Cardiac septum (tissue), 1 donor: ENCODE measurements at regions not wholly inside any gene's neighbourhood (a gene's known extent, or its start where the extent isn't known, plus 50 kb on each side); places are given as distances from the start of the nearest gene placed in this dataset.

Source experiments
- DNase-seq: peaks from one replicate; pipeline ENCODE4 v3.0.0-alpha.2; 2020; ENCODE audit warnings: low spot score
- intact Hi-C: fragments of 100-400 bp; cut with DNase I; formaldehyde crosslinking; loops from one replicate; pipeline ENCODE4 v1.14.0; 2022
- donor health status: DM: no; HTN: no; CAD: no.

DNA sequence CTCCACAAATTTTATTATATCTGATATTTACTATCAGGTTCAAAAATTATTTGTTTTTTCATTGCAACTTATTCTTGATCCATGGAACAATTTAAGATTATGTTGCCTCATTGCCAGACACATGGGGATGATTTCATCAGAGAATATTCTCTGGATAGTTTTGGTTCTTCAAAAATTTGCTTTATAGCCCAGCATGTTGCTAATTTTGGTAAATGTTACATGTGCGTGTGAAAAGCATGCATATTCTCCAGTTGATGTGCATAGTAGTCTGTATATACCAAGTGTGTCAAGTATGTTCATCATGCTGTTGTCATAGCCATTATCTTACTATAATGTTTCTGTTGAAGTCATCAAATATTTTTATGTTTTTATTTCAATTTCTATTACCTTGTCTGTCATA, 122.3 kb downstream of the RFC3 start:
- intact Hi-C loops = no loop called here
- no peak for DNase-seq

- DNase-seq = no peak
- intact Hi-C loops = no loop called here
These were observed 122.9 kb downstream of the RFC3 start for GRCh38 chr13:33940898-33941297.

- DNase-seq = no peak
- intact Hi-C loops = loop anchor here (2.0 kb wide), 1 partner anchor 13 kb away; no protein-coding TSS in a partner anchor
These were observed 127.5 kb downstream of the RFC3 start for GRCh38 chr13:33945477-33945876.

- no peak for DNase-seq
- intact Hi-C loops = no loop called here
These were observed 135.3 kb downstream of the RFC3 start for GRCh38 chr13:33953203-33953602.

DNA sequence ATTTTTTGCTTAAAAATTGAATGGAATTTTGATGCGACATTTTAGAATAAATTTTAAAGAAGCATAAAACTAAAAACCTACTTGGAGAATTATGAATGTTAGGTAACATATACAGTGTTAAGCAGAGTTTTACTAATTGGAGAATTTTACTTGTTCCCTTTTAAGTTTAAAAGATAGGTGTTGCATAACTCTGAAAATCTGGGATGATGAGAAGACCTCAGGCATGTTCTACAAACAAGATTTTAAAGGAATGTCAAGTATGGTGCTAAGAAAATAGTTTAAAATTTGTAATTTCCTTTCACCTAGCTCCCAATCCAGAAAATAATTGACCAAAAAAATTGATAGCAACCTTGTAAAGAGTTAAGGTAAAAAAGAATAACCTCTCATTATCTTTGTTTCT, 135.8 kb downstream of the RFC3 start:
- intact Hi-C loops = no loop called here
- no peak for DNase-seq

- intact Hi-C loops = no loop called here
- DNase-seq = no peak
These were observed 138.4 kb downstream of the RFC3 start for GRCh38 chr13:33956346-33956745.

DNA sequence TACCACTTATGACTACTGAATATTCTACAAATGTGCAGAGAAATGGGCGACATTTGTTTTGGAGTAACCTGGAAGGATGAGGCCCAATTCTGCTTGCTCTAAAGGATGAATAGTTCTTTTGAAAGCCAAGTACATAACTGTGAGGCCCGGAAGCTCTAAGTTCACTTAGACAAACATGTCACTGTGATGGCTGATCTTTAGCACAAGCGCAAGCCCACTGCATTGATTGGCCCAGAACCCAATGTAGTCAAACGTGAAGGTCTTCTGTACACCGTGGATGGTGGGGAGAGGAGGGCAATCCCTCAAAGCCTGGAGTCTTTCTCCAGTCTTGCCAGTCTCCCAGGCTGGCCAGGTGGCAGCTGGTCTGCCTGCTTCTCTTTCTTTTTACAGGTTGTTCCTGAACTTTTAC, 139.6 kb downstream of the RFC3 start:
- intact Hi-C loops = no loop called here
- no peak for DNase-seq

DNA sequence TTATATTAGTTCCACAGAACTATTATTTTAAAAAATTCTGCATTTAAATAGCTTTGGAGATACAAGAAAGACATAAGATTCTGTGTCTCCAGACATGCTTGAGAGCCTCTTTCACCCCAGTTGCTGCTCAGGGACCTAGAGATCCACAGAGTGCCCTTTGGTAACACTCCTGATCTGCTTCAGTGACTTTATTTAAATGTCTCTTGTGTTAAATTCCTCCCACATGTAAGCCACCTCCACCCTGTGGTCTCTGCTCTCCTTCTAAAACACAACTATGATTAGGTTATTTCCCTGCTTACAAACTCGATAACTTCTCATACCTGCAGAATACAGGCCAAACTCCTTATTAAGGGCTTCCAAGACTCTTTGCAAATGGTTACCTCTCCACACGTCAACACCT, 141.0 kb downstream of the RFC3 start:
- DNase-seq = no peak
- intact Hi-C loops = loop anchor here (2.0 kb wide), 1 partner anchor 14 kb away; no protein-coding TSS in a partner anchor

- DNase-seq = no peak
- intact Hi-C loops = no loop called here
These were observed 145.2 kb downstream of the RFC3 start for GRCh38 chr13:33963134-33963533.

GRCh38 chr13:33963895-33964294, 145.9 kb downstream of the RFC3 start:
- intact Hi-C loops = no loop called here
- DNase-seq = no peak

DNA sequence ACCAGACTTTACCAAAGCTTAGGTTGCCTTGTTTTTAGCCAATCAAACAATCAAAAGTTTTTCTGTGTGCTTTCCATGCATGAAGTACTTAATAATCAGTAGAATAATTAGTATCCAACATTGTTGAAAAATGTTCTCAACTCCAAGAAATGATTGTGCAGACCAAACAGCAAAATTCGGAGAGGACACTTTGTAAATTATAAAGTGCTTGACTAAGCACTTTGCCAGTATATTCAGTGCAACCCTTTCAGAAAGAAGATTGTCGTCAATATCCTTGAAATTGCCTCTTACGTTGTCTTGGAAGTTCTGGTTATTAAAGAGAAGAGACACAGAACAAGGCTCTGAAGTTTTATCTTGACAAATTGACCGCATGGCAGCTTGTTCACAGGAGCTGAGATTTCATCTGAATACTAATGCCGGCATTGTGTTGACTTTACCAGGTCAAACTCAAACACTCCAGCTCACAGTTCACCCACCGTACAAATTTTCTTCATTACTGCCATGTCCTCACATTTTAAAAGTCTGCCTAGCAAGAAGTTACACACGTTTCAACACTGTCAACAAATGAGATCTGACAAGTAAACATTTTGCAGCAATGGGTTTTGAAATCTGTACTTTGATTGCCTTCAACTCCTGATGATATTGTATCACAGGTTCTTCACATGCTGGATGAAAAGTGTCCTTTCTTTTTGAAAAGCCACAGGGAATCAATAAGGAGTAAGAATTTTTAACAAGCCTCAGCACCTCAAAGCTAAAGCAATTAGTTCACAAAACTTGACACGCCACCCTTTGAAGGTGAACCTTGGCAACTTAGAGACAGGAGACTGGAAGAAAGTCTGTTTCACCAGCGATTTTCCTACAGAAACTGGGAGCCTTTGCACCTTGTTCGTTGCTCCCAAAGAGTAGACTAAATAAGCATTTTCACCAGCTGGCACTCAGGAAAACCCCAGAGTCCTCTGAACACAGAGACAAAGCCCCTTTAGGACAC, 150.9 kb downstream of the RFC3 start:
- no peak for DNase-seq
- intact Hi-C loops = no loop called here

- intact Hi-C loops = no loop called here
- no peak for DNase-seq
These were observed 153.0 kb downstream of the RFC3 start for GRCh38 chr13:33970746-33971561.

DNA sequence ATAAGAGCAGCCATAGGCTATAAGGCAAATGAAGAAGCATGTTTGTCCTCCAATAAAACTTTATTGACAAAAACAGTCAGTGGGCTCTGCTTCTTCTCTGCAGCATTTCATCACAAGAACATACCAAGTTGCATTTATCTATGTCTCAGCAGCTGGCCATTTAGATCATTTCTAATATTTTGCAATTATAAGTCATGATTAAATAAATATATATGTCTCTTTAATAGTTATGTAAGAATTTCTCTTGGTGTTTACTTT, 153.5 kb downstream of the RFC3 start:
- intact Hi-C loops = no loop called here
- DNase-seq = no peak

GRCh38 chr13:33973194-33973593, 155.2 kb downstream of the RFC3 start:
- DNase-seq = no peak
- intact Hi-C loops = no loop called here

DNA sequence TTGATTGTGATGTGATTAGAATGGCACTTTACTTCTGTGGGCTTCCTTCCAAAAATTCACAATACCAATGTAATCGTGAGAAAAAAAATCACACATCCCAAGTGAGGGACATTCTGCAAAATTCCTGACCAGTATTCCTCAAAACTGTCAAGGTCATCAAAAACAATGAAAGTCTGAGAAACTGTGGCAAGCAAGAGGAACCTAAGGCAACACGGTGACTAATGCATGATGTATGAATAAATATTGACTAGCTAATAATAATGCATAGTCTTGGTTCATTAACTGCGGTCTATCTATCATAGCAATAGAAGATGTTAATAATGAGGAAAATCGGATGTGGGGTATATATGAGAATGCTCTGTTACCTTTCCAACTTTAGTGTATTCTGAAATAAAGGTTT, 159.0 kb downstream of the RFC3 start:
- intact Hi-C loops = no loop called here
- DNase-seq = no peak

DNA sequence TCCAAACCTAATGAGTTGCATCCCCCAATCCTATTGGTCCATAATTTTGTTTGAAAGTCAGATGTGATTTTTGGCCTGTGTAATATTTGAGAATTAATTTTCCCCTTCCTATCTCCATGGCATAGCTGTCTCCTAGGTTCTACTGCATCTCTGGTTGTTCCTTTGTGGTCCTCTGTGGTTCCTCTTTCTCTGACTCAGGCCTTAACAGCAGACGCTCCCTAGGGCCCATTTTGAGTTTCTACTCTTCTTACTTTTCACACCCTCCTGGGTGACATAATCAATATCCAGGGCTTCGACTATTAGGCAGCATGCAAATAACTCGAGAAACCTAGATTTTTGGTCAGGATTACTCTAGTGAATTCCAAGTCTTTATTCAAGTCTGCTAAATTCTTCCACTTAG, 160.7 kb downstream of the RFC3 start:
- intact Hi-C loops = no loop called here

DNA sequence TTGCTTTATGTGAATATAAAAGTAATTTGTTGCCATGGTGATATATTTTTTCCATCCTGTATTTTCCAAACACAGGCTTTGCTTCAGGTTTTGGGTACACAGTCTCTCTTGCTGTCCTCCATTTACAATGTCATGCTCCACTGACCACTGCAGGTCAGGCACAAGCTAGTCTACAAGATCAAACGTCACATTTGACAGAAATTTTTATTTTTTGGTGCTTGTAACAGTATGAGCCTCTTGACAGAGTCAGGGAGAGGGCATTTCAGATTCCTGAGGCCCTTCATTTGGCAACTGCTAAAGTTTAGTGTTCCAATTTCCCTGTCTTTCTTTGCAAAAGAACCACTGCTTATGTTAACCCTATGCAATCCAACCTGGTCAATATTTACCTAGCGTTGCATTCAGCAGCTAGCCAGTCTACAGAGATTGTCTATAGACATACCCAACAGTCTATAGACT, 175.0 kb downstream of the RFC3 start:
- DNase-seq = no peak
- intact Hi-C loops = no loop called here

More for the DNA sequence above, 160.7 kb downstream of the RFC3 start:
- no peak for DNase-seq

DNA sequence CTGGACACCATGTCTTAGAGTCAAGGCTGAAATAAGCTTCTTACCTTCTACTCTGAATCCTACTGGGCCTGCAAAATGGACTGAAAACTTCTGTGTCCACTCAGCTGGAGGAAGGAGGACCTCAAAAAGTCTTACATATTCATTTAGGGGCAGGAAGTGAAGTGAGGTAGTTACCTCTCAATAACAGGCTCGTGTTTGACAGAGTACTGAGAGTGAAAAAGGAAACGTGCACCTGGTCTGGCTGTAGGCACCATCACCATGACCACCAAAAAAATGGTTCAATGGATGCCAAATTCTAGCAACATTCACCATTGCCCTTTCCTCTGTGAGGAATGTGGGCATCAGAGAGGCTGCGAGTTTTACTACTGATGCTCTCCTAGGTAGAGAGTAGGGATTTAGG, 176.2 kb downstream of the RFC3 start:
- intact Hi-C loops = no loop called here
- DNase-seq = no peak

DNA sequence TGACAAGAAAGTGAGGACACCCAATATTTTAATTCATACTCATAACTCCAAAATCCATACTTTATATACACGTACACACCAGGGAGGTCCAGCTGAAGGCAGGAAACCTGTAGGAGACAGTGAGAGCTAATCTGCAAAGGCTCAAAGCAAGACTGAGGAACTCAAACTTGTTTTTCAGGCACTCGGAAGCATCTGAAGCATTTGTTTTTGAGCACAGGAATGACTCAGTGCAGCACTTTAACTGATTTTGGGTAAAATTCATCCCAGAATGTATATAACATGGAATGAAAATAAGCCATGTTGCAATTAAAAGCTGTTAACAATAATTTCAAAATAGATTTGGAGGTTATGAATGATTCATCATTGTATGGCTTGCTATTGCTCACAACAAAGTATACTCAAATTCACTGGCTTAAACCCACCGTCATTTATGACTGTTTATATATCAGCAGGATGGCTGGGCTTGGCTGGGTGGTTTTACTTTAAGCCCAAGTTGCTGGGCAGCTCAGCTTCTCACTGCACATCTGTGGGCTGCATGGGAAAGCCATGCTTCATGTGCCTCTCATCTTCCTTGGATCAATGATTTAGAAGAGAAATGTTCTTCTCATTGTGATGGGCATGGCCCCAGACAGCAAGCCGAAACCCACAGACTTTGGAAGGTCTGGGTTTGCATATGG, 177.0 kb downstream of the RFC3 start:
- intact Hi-C loops = no loop called here
- no peak for DNase-seq

DNA sequence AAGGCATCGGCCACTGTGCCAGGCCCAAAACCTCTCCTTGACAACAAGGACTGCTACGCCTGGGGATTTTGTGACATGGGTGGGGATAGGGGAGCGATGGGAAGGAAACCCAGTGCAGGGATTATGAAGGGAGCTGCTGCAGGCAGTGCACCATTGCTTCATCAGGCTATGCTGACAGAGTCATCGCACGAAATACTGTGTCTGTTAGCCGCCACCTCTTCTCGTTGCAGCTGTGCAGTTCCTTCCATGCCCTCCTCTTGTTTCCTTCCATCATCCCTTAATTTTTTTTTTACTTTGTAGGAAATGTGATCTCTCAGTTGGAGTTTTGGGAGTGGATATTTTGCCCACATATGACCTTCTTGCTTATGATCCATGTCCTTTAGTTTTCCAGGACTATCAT, 178.7 kb downstream of the RFC3 start:
- DNase-seq = no peak
- intact Hi-C loops = no loop called here
